ENCODE measurements at regions not wholly inside any gene's neighbourhood (a gene's known extent, or its start where the extent isn't known, plus 50 kb on each side); places are given as distances from the start of the nearest gene placed in this dataset.
A peak's percentile ranks its signal among the peaks of the same experiment; 100 is the strongest.

DNA sequence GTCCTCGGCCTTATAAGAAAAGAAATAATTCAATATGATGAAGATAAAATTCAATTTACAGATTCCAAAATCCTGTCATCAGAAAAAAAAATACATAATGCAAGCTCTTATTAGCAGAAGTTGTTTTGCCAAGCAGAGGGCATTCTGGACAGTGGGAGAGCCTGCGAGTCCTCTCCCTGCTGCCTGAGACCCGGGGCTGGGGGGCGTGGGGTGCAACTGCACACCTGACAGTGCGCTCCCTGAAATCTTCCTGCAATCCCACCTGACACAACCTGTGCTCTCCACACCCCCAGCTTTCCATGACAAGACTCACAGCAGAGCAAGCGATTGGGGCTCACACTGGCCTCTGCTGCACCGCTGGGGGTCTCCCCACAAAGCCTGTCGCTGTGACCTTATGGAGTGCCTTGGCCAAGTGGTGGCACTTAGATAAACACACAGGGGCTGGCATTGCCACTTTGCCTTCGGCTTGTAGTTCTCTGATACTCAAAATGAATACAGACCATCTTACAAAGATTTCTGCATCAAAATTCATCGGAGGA, 130.3 kb upstream of the PDE10A start:
- H3K4me3 Mint-ChIP-seq, result no peak overlapping the region
- H3K27me3 ChIP-seq (ENCODE audit: insufficient read depth), result no peaks in the 10 kb centered on the region
- H3K36me3 ChIP-seq (ENCODE audit: insufficient read depth), result no peaks in the 10 kb centered on the region
- no peaks in the 10 kb centered on the region for H3K4me1 Mint-ChIP-seq
- DNase-seq (ENCODE audit: low spot score) (no peak), ATAC-seq (no peak)
- no peaks in the 10 kb centered on the region for H3F3A ChIP-seq (replicated peaks; ENCODE audit: low read depth)
- peaks cover 4% of the 10 kb centered on the region for H3K27me3 Mint-ChIP-seq (ENCODE audit: insufficient read depth, low read depth, poor library complexity)
- no peak overlapping the region for H3K4me2 ChIP-seq
- no peaks in the 10 kb centered on the region for H3K4me1 ChIP-seq (ENCODE audit: insufficient read depth)
- H4K20me1 ChIP-seq (replicated peaks; ENCODE audit: insufficient read depth), result no peaks in the 10 kb centered on the region
- no peak overlapping the region for H3K4me3 ChIP-seq
- no peak overlapping the region for H2AFZ ChIP-seq
- H3K27ac ChIP-seq (ENCODE audit: low read depth), result no peak overlapping the region
- no peaks in the 10 kb centered on the region for H3K36me3 Mint-ChIP-seq (ENCODE audit: low read depth)
- TF ChIP-seq, protein P1, sequence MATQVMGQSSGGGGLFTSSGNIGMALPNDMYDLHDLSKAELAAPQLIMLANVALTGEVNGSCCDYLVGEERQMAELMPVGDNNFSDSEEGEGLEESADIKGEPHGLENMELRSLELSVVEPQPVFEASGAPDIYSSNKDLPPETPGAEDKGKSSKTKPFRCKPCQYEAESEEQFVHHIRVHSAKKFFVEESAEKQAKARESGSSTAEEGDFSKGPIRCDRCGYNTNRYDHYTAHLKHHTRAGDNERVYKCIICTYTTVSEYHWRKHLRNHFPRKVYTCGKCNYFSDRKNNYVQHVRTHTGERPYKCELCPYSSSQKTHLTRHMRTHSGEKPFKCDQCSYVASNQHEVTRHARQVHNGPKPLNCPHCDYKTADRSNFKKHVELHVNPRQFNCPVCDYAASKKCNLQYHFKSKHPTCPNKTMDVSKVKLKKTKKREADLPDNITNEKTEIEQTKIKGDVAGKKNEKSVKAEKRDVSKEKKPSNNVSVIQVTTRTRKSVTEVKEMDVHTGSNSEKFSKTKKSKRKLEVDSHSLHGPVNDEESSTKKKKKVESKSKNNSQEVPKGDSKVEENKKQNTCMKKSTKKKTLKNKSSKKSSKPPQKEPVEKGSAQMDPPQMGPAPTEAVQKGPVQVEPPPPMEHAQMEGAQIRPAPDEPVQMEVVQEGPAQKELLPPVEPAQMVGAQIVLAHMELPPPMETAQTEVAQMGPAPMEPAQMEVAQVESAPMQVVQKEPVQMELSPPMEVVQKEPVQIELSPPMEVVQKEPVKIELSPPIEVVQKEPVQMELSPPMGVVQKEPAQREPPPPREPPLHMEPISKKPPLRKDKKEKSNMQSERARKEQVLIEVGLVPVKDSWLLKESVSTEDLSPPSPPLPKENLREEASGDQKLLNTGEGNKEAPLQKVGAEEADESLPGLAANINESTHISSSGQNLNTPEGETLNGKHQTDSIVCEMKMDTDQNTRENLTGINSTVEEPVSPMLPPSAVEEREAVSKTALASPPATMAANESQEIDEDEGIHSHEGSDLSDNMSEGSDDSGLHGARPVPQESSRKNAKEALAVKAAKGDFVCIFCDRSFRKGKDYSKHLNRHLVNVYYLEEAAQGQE (IDR thresholded peaks at IDR 0.05; ENCODE audit: unreplicated experiment), result no peak
- H3K79me2 ChIP-seq (replicated peaks; ENCODE audit: insufficient read depth), result no peaks in the 10 kb centered on the region
- peaks cover 4% of the 10 kb centered on the region; the same call in 1 of the 2 replicates for H3K9me2 ChIP-seq (ENCODE audit: insufficient read depth)
- H3K9me3 Mint-ChIP-seq, result no peaks in the 10 kb centered on the region
- H3K27ac Mint-ChIP-seq, result no peak overlapping the region

DNA sequence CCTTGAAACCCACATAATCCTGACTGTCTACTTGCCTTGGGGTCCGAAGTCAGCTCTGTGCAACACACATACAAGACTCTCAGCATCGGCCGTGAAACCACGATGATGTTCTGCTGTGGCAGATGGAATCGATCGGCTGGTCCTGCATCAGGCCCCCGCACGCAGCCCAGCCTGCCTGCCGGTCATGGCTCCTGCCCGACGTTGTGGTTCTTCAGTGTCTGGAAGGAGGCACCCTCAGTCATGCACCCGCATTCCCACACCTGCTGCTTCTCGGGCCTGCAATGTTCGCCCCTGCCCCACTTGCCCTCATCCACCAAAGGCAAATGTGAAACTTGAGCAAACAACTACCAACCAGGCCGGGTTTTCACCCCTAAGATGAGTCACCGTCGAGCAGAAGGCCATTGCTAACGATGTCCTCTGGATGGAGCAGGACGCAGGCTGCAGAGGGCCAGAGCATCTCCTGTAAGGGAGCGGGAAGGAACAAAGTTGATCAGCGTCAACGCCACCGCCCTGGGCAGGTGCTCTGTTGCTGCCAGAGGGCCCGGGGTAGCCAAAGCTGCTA, 128.9 kb upstream of the PDE10A start:
- Histone ChIP-seq H3K4me3 (no peak overlapping the region), H3K4me1 (ENCODE audit: insufficient read depth) (no peaks in the 10 kb centered on the region), H3F3A (replicated peaks; ENCODE audit: low read depth) (no peaks in the 10 kb centered on the region), H3K9me2 (ENCODE audit: insufficient read depth) (peaks cover 4% of the 10 kb centered on the region; the same call in 1 of the 2 replicates), H3K4me2 (no peak overlapping the region), H2AFZ (peak overlapping the region; percentile 7; the same call in 1 of the 2 replicates), H4K20me1 (replicated peaks; ENCODE audit: insufficient read depth) (no peaks in the 10 kb centered on the region), H3K27me3 (ENCODE audit: insufficient read depth) (no peaks in the 10 kb centered on the region), H3K79me2 (replicated peaks; ENCODE audit: insufficient read depth) (no peaks in the 10 kb centered on the region), H3K36me3 (ENCODE audit: insufficient read depth) (no peaks in the 10 kb centered on the region), H3K27ac (ENCODE audit: low read depth) (no peak overlapping the region)
- no peak overlapping the region for H3K4me3 Mint-ChIP-seq
- peaks cover 4% of the 10 kb centered on the region for H3K27me3 Mint-ChIP-seq (ENCODE audit: insufficient read depth, low read depth, poor library complexity)
- DNase-seq (ENCODE audit: low spot score) (no peak), ATAC-seq (no peak)
- no peaks in the 10 kb centered on the region for H3K9me3 Mint-ChIP-seq
- no peak overlapping the region for H3K27ac Mint-ChIP-seq
- no peaks in the 10 kb centered on the region for H3K36me3 Mint-ChIP-seq (ENCODE audit: low read depth)
- no peaks in the 10 kb centered on the region for H3K4me1 Mint-ChIP-seq
- TF ChIP-seq EZH2 (IDR thresholded peaks at IDR 0.05; ENCODE audit: low read depth, unreplicated experiment) (no peak), CREB1 (CRISPR knock-in tag; IDR thresholded peaks at IDR 0.05; ENCODE audit: low read depth) (no peak), EZH2phosphoT487 (IDR thresholded peaks at IDR 0.05; ENCODE audit: unreplicated experiment) (no peak), NANOG (IDR thresholded peaks at IDR 0.05; ENCODE audit: borderline replicate concordance) (no peak), ZNF114 (CRISPR knock-in tag; IDR thresholded peaks at IDR 0.05) (no peak)
- TF ChIP-seq, protein P2, sequence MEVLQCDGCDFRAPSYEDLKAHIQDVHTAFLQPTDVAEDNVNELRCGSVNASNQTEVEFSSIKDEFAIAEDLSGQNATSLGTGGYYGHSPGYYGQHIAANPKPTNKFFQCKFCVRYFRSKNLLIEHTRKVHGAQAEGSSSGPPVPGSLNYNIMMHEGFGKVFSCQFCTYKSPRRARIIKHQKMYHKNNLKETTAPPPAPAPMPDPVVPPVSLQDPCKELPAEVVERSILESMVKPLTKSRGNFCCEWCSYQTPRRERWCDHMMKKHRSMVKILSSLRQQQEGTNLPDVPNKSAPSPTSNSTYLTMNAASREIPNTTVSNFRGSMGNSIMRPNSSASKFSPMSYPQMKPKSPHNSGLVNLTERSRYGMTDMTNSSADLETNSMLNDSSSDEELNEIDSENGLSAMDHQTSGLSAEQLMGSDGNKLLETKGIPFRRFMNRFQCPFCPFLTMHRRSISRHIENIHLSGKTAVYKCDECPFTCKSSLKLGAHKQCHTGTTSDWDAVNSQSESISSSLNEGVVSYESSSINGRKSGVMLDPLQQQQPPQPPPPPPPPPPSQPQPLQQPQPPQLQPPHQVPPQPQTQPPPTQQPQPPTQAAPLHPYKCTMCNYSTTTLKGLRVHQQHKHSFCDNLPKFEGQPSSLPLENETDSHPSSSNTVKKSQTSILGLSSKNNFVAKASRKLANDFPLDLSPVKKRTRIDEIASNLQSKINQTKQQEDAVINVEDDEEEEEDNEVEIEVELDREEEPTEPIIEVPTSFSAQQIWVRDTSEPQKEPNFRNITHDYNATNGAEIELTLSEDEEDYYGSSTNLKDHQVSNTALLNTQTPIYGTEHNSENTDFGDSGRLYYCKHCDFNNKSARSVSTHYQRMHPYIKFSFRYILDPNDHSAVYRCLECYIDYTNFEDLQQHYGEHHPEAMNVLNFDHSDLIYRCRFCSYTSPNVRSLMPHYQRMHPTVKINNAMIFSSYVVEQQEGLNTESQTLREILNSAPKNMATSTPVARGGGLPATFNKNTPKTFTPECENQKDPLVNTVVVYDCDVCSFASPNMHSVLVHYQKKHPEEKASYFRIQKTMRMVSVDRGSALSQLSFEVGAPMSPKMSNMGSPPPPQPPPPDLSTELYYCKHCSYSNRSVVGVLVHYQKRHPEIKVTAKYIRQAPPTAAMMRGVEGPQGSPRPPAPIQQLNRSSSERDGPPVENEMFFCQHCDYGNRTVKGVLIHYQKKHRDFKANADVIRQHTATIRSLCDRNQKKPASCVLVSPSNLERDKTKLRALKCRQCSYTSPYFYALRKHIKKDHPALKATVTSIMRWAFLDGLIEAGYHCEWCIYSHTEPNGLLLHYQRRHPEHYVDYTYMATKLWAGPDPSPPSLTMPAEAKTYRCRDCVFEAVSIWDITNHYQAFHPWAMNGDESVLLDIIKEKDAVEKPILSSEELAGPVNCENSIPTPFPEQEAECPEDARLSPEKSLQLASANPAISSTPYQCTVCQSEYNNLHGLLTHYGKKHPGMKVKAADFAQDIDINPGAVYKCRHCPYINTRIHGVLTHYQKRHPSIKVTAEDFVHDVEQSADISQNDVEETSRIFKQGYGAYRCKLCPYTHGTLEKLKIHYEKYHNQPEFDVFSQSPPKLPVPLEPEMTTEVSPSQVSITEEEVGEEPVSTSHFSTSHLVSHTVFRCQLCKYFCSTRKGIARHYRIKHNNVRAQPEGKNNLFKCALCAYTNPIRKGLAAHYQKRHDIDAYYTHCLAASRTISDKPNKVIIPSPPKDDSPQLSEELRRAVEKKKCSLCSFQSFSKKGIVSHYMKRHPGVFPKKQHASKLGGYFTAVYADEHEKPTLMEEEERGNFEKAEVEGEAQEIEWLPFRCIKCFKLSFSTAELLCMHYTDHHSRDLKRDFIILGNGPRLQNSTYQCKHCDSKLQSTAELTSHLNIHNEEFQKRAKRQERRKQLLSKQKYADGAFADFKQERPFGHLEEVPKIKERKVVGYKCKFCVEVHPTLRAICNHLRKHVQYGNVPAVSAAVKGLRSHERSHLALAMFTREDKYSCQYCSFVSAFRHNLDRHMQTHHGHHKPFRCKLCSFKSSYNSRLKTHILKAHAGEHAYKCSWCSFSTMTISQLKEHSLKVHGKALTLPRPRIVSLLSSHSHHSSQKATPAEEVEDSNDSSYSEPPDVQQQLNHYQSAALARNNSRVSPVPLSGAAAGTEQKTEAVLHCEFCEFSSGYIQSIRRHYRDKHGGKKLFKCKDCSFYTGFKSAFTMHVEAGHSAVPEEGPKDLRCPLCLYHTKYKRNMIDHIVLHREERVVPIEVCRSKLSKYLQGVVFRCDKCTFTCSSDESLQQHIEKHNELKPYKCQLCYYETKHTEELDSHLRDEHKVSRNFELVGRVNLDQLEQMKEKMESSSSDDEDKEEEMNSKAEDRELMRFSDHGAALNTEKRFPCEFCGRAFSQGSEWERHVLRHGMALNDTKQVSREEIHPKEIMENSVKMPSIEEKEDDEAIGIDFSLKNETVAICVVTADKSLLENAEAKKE (CRISPR knock-in tag; IDR thresholded peaks at IDR 0.05), result no peak

All from GM23338 (cell line).